RWPE1 (cell line): ENCODE measurements at regions not wholly inside any gene's neighbourhood (a gene's known extent, or its start where the extent isn't known, plus 50 kb on each side); places are given as distances from the start of the nearest gene placed in this dataset.

ENCODE experiments used
- CTCF ChIA-PET: fragments of 350-600 bp; sonication (Branson Sonifier 250); formaldehyde crosslinking; extraction: SDS; loops from one replicate; lab custom pipeline; 2021; lab: Yijun Ruan, JAX
- POLR2A ChIA-PET: fragments of 400-600 bp; formaldehyde crosslinking; extraction: SDS; loops from one replicate; lab custom pipeline; 2020; ENCODE audit warnings: antibody characterized with exemption; ENCODE audit not compliant: low non-redundant PET; lab: Yijun Ruan, JAX
- DNase-seq: peaks from one replicate; pipeline ENCODE4 v3.0.0; 2012; ENCODE audit warnings: low spot score
- H3K27ac ChIP-seq: fragments of 450-650 bp; 2 replicates; pipeline ENCODE4 v1.5.1; 2017
- CTCF ChIP-seq: fragments of 450-650 bp; conservative IDR thresholded peaks from 2 replicates; pipeline ENCODE4 v1.5.1; 2017; ENCODE audit warnings: low read depth, mild to moderate bottlenecking

- POLR2A ChIA-PET = no interaction called here
- TF ChIP-seq CTCF = no peak
- no peak for DNase-seq
- CTCF ChIA-PET = interaction anchor here (0.6 to 0.7 kb wide), 2 partner anchors 286 to 478 kb away, joined by 3 to 5 read pairs; no protein-coding TSS in a partner anchor
- peak overlapping the region; percentile 96 for H3K27ac ChIP-seq
Measured at GRCh38 chr12:124379379-124379937, 84.6 kb downstream of the RFLNA start.

GRCh38 chr12:124378926-124379325, 84.0 kb downstream of the RFLNA start:
- DNase-seq = no peak
- POLR2A ChIA-PET = no interaction called here
- no peak for TF ChIP-seq CTCF
- CTCF ChIA-PET = interaction anchor here (0.6 kb wide), 1 partner anchor 287 kb away, joined by 3 read pairs; no protein-coding TSS in a partner anchor
- peak overlapping the region; percentile 96 for H3K27ac ChIP-seq

GRCh38 chr12:124377981-124378509, 83.2 kb downstream of the RFLNA start:
- H3K27ac ChIP-seq = peak overlapping the region; percentile 8
- POLR2A ChIA-PET = no interaction called here
- no peak for DNase-seq
- TF ChIP-seq CTCF = no peak
- CTCF ChIA-PET = interaction anchor here (0.6 kb wide), 1 partner anchor 109 kb away, joined by 3 read pairs; no protein-coding TSS in a partner anchor

- no peak for TF ChIP-seq CTCF
- ChIA-PET POLR2A (no interaction called here), CTCF (no interaction called here)
- DNase-seq = no peak
- peak overlapping the region; percentile 15 for H3K27ac ChIP-seq
Measured at GRCh38 chr12:124376435-124376834, 81.5 kb downstream of the RFLNA start.

- peak overlapping the region; percentile 15 for H3K27ac ChIP-seq
- CTCF ChIA-PET = no interaction called here
- no peak for TF ChIP-seq CTCF
- POLR2A ChIA-PET = no interaction called here
- no peak for DNase-seq
Measured at GRCh38 chr12:124375789-124376175, 80.9 kb downstream of the RFLNA start.

- ChIA-PET POLR2A (no interaction called here), CTCF (no interaction called here)
- peak overlapping the region; percentile 47 for H3K27ac ChIP-seq
- no peak for TF ChIP-seq CTCF
- no peak for DNase-seq
Measured at GRCh38 chr12:124375141-124375788, 80.4 kb downstream of the RFLNA start.
